GM19467 (cell line): ENCODE measurements at regions not wholly inside any gene's neighbourhood (a gene's known extent, or its start where the extent isn't known, plus 50 kb on each side); places are given as distances from the start of the nearest gene placed in this dataset.
"Not testable (repeated sequence)": the region's sequence is repeated elsewhere in the genome, so short reads cannot be mapped to it uniquely, and the experiment has no call there.

Experiments
- ATAC-seq: cut with Tn5 transposase; IDR thresholded peaks from one replicate; pipeline ENCODE4 v1.9.1; 2021; ENCODE audit warnings: mild to moderate bottlenecking, moderate library complexity; ENCODE audit not compliant: unreplicated experiment

DNA sequence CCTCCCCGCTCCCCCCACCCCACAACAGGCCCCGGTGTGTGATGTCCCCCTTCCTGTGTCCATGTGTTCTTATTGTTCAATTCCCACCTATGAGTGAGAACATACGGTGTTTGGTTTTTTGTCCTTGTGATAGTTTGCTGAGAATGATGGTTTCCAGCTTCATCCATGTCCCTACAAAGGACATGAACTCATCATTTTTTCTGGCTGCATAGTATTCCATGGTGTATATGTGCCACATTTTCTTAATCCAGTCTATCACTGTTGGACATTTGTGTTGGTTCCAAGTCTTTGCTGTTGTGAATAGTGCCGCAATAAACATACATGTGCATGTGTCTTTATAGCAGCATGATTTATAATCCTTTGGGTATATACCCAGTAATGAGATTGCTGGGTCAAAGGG lies 104.3 kb downstream of the MTPN start:
- not testable (repeated sequence) for ATAC-seq

DNA sequence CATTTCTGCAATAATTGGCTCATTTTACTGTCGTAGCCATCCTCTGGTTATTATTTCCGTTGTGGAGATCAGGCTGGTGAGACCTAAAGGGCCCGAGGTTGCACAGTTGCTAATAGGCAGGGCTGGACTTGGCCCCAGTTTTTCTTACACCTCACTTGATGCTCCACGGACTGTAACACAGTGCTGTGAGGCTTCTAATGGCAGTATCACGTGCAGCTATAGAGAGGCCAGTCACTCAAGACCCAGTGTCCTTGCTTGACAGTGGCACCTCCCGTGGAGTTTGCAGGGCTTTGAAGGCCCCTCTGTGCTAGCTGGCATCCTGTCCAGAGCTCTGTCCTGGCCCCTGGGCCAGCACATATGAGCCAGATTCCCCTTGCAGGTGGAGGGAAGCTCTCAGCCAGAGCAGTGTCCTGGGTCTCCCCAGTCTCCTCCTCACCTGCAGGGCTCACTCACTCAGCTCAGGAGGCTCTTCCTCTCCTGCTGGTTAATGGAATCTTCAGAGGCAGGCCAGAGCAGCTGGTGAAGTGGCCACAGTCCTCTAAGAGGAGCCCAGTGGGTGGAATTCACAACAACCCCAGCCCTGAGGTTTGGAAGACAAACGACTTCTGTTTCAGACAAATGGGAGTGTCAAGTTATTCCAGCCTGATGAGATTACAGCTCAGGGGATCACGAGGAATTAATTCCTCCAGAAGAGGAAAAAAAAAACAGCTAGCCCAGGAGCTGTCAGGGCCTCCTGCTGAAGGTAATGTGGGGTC lies 114.2 kb upstream of the FAM180A start:
- ATAC-seq = no peak

GRCh38 chr7:135859538-135859937 lies 110.9 kb upstream of the FAM180A start:
- ATAC-seq = no peak

- ATAC-seq = no peak
Measured at GRCh38 chr7:135858851-135859250, 110.2 kb upstream of the FAM180A start.

GRCh38 chr7:135858379-135858778 lies 109.8 kb upstream of the FAM180A start:
- no peak for ATAC-seq

- no peak for ATAC-seq
Measured at GRCh38 chr7:135857519-135858274, 109.1 kb upstream of the FAM180A start.

DNA sequence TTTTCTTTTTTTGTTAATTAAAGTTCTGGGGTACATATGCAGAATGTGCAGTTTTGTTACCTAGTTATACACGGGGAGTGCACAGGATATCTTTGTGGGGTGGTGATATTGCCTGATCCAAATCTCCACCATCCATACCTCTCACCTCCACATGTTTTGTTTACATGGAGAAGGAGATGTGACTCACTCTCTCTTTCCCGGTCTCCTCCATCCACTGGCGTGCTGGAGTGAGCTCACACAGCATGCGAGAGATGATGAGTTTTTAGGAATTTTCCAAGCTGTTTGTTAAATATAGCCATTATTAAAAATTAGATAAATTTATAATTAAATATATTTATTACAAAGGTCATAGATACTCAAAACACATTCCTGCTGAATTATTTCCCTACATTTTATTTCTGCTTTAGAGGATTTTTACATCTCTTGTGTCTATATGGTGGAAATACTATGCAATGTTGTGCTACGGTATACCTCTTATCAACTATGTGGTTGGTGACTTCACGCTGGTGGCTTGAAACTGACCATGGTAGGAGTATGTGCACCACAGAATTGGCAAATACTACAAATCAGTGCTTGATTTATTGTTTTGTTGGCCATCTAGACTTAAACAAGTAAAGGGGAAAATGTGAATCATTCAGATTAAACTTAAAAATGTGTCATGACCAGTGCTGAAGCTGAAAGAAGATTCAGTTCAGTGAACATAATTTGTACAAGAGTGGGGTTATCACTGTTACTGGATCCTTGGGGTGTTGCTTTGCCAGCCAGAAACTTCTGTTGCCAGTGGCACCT lies 107.9 kb upstream of the FAM180A start:
- no peak for ATAC-seq

- ATAC-seq = no peak
Measured at GRCh38 chr7:135855846-135856245, 107.2 kb upstream of the FAM180A start.

DNA sequence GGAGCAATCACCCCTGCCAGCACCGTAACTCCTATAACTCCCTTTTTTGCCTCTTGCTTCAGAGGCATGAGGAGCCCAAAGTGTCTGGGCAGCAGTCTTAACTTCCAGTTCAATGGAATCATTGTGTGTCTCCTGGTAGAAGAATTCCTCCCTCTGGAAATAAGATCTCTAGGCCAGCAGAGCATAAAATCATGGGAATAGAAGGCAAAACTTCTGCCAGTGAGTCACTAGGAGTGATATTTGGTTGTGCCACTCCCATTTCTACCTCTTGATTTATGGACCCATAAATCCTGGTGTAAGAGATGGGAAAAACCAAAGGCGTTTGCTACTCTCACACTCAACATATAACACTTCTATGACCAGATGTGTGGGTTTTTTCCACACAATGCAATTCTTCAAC lies 104.9 kb upstream of the FAM180A start:
- ATAC-seq = no peak

DNA sequence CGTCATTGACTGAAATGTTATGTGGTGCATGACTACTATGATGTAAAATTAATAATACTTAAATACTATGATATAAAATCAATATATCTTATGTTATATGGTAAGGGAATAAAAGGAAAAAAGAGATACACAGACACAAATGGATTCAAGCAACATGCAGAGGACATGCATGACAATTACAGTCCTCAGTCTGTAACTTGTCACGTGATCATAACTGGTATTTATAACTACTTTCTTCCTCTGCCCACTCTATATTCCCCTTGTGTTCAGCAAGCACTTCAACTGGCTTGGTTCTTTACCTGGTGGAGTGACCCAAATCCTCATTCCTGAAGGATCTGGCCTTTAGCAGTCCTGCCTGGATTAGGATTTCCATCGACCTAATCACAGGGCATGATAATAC lies 104.4 kb upstream of the FAM180A start:
- no peak for ATAC-seq

DNA sequence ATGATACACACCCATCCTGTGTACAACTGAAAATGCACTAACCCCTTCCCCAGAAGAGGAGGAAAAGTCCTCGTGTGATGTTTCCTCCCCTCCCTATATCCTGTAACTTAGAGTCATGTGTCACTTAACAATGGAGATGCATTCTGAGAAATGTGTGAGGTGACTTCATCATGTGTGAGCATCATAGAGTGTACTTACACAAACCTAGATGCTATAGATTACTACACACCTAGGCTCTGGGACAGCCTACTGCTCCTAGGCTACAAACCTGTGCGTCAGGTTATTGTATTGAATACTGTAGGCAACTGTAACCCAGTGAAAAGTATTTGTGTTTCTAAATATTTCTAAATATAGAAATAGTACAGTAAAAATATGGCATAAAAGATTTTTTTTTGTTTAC lies 98.6 kb upstream of the FAM180A start:
- no peak for ATAC-seq

DNA sequence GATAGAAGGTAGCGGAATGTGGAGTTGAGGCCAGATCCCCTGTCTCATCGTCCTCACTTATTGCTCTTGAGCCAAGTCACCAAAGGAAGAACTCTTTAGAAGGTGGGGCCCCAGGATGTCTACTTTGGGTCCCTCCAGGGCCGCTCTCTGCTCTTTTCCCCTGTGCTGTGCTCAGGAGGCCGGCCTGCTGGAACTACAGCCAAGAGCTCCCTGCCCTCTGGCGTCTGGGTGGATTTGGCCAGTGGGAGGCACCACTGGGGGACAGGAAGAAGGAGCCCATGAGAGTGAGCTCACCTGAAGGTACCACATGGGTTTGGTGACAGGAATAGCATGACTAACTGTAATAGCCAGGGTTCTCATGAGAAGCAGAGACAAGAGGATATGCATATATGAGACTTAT lies 97.7 kb upstream of the FAM180A start:
- no peak for ATAC-seq

GRCh38 chr7:135845415-135846075 lies 96.9 kb upstream of the FAM180A start:
- no peak for ATAC-seq

GRCh38 chr7:135844903-135845302 lies 96.3 kb upstream of the FAM180A start:
- ATAC-seq = no peak

- peak; percentile 77 for ATAC-seq
Measured at GRCh38 chr7:135843214-135843613, 94.6 kb upstream of the FAM180A start.

DNA sequence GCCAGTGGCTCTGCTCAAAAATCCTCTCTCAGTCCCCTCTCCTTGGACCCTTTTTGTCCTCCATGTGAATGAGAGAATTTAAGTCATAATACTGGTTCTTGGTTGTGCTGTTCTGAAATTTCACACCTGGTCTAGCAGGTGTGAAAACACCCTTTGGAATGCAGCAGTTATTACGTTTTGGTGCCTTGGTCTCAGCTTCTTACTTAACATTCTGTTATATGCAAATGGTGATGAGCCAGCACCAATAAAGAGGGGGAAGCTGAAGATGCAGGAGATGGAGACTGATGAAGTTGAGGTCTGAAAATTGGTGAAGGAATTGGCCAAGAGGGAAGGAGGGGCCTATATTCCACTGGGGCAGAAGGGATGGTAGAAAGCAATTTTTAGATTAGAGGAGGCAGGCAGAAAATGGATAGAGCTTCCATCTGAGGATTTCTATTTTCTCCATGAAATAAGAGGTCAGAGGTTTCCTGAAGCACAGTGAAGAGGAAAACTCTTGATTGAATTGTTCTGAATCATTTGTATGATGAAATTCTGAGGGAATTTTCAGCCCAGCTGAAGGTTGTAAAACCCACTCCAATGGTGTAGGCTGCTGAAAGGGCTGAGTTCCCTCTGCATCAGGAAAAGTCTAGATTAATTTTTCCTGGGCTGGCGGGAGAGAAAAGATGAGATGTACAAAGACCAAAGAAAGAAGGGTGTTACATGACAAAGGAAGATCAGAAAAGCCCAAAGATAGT lies 94.0 kb upstream of the FAM180A start:
- ATAC-seq = no peak

DNA sequence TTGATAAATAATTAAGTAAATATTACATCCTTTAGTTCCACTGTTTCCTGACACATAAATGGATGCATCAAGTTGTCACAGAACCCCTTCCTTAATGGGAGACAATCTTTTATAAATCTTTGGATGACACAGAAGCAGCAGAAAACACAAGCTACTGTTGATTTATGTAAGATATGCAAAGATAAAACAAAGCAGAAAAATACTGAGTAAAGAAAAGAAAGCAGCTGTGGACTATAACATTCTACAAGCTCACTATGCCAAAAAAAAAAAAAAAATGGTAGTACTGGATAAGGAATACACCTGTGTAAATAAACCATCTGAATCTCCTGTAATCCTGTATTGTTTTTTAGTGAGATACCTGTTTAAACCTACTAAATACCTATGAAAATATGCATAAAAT lies 92.0 kb upstream of the FAM180A start:
- no peak for ATAC-seq

DNA sequence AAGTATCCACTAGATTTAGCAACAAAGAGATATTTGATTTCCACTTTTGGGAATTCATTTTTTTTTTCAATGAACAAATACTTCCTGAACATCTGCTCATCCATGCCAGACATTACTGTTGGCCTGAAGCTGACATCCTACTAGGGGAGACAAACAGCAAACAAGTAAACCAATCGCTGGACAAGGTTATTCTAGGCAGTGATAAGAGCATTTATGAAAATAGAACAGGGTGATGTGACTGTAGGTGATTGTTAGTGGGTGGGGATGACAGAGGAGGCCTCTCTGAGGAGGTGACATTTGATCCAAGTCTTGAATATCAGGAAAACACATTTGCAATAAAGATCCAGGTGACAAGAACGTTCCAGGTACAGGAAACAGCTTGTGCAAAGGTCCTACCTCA lies 89.1 kb upstream of the FAM180A start:
- ATAC-seq = no peak

GRCh38 chr7:135834266-135834665 lies 85.7 kb upstream of the FAM180A start:
- ATAC-seq = no peak

GRCh38 chr7:135833642-135834041 lies 85.0 kb upstream of the FAM180A start:
- no peak for ATAC-seq
